ENCODE measurements at regions not wholly inside any gene's neighbourhood (a gene's known extent, or its start where the extent isn't known, plus 50 kb on each side); places are given as distances from the start of the nearest gene placed in this dataset.

DNA sequence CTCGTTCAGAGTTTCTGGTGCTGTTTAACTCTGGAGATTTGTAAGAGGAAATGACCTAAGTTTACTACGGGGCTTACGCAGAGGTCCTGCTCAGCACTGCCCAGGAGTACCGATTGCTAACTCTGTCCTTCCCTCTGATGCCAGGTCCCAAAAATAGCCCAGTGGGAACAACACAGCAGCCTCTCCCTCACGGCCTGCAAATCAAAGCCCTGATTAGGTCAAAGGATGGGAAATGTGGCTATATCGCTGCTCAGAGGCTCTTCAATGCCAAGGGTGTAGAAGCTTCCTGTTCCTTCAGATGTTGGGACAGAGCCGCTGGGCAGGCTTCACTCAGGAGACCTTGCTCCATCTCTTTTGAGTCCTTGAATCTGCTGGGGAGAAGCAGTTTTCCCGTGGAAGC, 174.2 kb upstream of the KCNJ16 start:
- DNase-seq = no peak

DNA sequence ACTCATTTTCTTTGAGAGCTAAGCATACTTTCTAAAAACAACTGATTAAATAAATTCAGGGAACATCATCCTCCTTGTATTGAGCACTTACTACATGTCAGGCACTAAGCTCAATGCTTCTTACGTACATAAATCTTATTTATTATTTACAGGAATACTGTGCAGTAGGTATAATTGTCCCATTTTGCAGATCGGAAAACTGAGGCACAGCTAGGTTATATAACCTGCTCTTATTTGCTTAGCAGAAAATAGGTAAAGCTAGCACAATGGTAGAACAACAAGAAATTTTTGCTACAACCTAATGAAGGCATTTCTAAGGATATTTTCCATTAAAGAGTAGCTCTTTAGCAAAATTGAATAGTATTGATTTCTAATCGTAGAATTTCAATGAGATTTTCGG, 168.7 kb upstream of the KCNJ16 start:
- DNase-seq = no peak

DNA sequence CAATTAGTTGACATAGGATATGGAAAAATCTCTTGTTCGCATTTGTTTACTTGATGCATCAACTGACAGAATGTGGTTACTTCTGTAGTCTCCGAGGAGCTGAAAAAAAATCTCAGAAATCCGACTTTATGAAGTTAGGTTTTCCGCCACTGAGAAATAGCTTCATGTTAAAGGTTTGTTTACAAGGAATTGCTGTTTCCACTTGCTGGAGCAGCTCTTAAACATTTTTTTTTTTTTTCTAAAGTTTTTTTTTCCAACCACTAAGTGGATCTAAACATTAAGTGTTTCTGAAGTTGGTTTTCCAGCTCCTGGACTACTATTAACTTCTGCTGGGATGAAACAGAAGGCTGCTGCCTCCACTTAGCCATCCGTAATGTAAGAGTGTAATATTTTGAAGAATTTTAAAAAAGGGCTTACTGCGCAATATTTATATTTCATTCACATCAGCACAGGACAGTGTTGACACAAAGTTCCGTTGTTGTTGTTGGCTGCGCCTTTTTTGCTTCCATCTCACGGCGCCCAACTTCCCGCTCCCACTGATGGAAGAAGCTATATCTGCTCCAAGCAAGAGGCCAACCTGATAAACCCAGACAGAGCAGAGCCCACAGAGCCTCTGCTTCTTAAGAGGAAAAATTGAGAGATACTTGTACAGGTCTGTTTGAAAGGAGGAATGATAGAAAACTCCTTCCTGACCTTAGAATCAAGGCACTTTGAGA, 167.7 kb upstream of the KCNJ16 start:
- DNase-seq = no peak

DNA sequence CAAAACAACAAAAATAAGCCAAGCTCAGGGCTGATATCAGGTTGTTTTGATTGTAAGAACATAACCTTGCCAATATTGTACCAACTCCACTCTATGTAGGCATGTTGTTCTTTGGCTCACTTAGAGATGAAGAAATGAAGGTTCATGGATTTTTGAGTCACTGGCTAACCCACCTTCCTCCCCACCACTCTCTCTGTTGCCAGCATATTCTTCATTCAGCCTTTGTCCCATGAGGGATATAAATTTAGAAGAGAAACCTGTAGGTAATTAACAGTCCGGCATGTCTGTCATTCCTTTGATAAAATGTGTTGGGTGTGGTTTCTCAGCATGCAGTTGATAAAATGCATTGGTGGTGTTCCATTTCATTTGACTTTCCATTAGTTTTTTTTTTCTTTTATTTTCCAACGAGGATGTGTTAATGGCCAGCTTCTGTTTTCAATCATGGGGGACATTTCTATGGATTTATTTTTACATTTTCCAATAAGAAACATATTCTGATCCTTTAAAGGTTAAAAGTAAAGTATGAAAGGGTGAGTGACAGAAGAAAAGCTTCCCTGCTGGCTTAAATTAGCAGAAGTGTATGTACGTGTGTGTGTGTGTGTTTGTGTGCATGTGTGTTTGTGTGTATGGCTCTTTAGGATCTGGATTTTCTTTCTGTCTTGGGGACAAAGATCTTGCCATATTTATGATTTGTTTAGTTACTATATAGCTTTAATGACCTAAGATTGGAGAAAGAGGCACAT, 166.2 kb upstream of the KCNJ16 start:
- peak; percentile 55 for DNase-seq

DNA sequence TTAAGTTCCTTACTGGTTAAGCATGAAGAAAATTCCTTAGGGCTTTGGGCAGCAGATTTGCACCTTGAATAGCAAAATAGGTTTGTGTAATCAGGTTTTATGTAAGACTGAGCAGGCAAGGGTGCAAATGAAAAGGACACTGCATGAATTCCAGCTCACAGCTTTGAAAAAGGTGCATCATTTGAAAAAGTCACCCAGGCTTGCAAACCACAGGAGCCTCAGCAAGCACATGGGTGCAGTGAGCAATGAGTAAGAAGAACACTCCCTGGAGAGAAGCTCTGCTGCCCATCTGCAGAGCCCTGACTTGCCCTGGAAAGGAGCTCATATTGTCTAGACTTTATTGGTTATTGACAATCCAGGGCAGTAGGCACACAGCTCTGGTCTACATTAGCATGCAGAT, 165.6 kb upstream of the KCNJ16 start:
- DNase-seq = no peak

DNA sequence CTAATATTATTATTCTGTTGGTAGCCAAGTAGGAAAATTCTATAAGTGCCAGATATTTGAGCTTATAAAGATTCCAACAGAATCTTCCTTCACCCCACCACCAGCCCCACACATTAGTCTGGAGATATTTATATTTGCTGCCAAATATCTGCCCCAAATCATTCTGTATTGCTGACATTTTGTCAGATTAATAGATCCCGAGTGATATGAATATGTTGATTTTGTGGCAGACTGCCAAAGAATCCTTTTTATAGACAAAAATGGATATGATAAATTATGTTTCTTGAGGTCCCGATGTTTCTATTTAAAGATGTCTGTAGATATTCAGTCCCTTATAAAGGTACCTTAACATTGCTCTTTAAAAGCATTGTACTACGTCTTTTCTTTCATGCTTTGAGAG, 162.2 kb upstream of the KCNJ16 start:
- DNase-seq = no peak

DNA sequence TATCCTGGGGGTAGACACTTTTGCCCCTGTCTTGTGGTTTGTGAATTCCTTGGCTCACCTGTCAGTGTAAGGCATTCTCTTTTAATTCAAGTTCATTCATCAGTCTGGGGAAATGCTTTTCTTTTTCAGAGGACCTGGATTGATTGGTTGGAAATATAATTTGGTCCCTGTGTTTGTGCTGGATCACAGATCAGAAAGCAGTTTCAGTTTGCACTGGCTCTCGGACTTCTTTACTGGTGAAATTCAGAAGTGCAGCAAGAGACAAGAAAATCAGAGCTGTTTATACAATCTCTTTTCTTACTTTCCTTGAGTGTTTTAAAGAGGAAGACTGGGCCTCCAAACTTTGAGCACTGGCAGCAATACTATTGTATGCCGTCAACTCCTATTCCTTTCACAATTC, 161.8 kb upstream of the KCNJ16 start:
- no peak for DNase-seq

DNA sequence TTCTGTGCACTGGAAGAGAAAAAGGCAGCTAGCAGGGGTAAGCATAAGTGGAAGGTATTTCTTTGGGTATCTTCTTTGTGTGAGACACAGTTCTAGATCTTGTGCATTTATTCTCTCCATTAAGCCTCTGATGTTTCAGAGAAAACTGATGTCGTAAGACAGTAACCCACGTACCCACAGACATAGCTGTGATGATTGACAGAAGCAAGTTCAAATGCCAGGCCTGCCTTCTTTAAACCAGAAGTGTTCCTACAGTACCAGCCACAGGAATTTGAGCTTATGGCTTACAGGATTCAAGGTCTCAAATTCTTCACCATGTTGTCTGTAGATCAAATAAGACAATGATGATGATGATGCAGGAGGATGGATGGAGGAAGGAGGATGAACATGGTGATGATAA, 161.4 kb upstream of the KCNJ16 start:
- DNase-seq = peak; percentile 10

DNA sequence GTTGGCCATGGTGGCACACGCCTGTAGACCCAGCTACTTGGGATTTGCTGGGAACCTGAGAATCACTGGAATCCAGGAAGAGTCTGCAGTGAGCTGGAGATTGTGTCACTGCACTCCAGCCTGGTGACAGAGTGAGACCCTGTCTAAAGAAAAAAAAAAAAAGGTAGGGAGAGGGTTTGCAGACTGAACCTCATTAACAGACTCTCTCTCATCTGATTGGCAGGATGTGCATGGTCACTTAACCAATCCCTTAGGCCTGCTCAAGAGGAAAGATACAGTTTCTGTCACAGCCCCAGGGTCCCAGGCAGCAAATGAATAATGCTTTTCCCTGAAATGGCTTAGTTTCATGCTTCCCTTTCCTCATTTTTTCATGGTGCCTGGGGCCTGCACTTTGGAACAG, 160.5 kb upstream of the KCNJ16 start:
- DNase-seq = no peak

DNA sequence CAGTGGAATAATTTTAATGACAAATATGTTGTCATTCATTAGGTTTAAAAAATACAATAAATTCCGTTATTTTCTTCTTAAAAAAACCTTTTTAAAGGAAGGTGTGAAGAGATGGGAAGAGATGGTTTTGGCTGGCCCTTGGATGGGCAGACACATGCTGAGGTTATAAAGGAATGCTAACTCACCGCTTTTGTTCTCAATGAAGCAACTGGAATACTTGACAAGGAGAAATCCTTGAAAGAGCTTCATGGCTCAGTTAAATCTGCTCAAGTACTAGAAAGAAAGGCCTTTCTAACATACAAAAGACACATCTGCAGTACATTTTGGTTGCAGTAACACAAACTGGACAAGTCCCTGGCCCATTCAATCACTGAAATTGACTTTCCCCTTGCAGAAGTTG, 158.3 kb upstream of the KCNJ16 start:
- no peak for DNase-seq

DNA sequence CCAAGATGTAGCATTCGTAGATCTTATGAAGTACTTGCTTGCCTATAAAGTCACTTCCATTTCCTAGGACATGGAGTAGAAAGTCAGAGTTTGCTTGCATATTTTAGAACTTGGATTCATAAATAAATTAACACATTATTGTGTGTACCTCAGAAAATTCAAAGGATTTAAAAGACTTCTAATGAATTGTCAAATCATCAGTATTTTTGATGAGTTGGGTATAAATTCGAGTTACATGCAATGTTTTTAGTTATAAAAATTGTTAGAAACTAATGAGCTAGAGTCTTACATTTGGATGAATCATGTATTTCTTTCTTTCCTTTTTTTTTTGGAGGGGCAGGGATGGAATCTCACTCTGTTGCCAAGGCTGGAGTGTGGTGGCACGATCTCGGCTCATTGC, 156.9 kb upstream of the KCNJ16 start:
- no peak for DNase-seq

DNA sequence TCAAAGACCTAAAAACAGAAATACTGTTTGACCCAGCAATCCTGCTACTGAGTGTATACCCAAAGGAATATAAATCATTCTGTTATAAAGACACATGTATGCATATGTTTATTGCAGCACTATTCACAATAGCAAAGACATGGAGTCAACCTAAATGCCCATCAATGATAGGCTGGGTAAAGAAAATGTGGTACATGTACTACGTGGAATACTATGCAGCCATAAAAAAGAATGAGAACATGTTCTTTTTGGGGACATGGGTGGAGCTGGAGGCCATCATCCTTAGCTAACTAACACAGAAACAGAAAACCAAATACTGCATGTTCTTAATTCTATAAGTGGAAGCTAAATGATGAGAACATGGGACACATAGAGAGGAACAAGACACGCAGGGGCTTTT, 155.2 kb upstream of the KCNJ16 start:
- no peak for DNase-seq

DNA sequence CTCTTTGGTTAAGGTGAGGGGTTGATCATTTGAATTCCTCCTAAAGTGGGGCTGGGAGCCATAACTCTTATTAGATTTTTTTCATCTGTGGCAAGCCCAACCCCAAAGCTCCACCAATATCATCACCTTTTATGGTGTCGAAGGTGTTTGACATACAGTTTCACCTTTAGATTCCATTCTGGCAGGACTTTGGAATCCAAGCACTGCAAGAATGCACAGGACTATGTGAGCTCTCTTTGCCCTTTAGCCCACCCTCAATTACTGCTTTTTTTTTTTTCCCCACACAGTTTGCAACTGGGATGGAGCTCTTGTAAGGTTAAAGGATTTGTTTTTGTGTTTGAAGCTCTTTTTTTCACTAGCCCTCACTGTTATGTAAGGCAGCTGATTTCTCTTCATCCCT, 154.0 kb upstream of the KCNJ16 start:
- DNase-seq = no peak

DNA sequence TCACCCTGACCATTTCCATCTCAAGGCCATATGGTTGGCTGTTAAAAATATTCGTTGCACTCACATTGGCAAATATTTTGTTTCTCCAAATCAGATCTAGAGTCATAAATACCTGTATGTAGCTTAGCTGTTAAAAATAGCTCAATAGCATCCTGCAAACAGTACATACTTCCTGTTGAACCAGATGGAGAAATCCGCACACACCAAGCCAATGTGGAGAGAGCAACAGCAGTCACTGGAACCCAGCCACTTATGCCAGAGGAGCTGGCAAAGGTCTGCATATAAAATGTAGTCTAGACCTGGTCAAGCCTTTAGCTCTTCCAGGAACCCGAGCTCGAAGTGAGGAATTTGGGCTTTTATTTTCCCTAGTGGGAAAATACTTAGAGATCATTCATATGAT, 146.4 kb upstream of the KCNJ16 start:
- DNase-seq = no peak

DNA sequence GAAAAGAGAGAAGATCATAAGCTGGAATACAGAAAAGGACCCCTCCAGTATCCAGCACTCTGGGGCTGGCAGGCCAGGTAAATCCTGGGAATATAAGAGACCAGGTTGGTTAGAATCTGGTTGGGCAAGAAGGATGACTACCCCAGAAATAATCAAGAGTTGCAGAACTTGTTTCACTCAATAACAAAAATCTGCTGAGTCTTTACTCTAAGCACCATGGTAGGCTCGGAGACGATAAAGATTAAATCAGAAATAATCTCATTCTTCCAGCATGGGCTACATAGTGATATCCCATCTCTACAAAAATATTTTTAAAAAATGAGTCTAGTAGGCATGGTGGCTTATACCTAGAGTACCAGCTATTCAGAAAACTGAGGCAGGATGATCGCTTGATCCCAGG, 138.0 kb upstream of the KCNJ16 start:
- no peak for DNase-seq

DNA sequence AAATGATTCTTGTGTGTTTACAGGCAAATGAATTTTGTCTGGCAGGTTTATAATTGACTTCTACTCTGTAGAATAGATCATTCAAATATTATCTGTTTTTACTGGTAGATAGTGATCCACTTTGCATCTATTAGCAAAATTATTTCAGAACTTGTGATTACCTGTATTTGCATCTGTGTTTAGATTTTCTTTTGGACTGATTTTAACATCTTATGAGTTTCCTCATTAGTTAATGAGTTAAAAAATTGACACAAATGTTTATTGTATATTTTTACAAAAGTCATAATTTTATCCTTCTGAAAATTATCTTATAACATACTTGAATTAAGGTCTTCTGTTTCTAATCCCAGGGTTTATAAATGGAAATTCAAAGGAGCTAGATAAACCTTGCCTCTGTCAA, 132.0 kb upstream of the KCNJ16 start:
- DNase-seq = no peak

DNA sequence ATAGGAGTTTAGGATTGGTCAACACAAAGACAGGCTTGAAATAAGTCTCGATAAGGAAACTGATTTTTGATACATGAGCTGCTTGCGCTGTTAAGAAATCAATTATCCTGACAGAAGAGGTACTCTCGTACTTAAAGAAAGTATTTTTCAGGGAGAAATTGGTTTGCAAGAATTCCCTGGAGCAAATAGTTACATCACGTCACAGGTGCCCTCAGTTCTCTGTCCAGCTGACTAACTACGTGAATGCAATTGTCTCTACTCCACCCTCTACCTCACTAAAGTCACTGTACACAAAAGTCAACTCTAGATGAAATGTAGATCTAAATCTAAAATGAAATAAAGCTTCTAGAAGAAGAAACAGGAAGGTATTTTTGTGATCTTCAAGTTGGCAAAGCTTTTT, 130.6 kb upstream of the KCNJ16 start:
- no peak for DNase-seq

DNA sequence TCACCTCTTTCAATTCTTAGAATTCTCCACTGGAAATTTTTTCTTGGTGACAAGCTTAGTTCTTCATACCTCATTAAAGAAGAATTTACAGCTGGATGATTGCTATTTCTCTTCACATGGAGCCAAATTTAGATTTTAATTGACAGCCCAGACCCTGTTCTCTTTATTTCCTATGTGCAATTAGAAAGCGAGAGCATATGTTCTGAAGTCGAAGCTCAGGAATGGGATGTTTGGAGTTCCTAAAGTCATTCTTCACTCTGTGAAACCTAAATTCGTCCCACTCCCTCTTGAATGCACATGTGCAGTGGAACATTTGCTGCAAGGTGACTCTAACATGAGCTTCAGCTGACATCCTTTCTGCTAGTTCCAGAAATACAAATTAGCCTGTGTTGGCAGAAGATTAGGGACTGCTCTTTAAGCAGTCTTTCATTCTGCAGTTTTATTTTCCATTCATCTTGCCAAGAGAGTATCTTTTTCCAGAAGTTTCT, 129.3 kb upstream of the KCNJ16 start:
- DNase-seq = peak; percentile 23

DNA sequence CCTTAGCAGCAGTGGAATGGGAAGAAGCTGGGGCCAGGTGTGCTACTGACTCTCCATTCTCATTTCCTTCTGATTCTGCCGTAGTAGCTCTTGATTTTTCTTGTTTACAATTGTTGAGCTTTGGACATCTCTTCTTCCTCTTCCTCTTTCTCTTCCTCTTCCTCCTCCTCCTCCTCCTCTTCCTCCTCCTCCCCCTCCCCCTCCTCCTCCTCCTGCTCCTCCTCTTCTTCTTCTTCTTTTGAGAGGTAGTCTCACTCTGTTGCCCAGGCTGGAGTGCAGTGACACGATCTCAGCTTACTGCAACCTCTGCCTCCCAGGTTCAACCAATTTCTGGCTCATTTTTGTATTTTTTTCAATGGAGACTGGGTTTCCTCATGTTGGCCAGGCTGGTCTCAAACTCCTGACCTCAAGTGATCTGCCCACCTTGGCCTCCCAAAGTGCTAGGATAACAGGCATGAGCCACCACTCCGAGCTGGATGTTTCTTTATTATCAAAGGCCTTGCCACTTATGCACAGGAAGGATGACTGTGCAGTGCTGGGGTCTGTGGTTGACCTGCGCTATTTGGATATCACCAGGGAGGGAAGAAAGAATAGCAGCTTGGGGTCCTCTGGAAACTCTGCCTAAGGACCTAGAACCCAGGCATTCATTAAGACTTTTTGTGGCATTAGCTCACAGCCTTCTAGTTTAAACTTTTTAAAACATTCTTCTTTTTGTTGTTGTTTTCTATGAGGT, 127.8 kb upstream of the KCNJ16 start:
- DNase-seq = peak; percentile 41

DNA sequence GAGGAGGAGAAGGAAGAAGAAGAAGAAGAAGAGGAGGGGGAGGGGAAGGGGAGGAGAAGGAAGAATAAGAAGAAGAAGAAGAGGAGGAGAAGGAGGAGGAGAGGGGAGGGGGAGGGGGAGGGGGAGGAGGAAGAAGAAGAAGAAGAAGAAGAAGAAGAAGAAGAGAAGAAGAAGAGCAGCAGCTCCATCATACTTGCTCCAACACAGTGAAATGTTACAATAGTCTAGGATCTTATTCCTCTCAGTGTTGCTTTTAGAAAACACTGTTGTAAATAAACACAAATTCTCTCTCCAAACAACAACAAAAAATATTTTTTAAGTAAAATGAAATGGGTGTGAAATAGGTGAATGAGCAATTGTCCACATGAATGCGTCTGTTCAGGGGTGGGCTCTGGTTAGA, 126.6 kb upstream of the KCNJ16 start:
- DNase-seq = no peak

DNA sequence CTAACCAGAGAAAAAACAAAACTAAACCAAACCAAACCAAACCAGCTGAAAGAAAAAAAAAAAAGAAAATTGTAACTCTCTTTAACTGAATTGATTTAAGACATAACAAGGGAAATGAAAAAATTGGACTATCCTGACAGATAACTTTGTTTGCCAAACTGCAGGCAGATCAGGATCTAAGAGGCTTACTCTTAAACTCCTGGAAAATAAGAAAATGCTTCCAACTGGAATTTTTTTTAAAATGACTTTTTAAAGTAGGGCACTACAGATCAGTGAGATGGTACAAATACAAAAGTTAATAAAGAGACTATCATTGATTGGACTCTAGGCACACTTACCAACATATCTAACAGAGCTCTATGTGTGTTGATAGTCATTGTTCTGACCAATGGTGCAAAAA, 125.5 kb upstream of the KCNJ16 start:
- DNase-seq = no peak

DNA sequence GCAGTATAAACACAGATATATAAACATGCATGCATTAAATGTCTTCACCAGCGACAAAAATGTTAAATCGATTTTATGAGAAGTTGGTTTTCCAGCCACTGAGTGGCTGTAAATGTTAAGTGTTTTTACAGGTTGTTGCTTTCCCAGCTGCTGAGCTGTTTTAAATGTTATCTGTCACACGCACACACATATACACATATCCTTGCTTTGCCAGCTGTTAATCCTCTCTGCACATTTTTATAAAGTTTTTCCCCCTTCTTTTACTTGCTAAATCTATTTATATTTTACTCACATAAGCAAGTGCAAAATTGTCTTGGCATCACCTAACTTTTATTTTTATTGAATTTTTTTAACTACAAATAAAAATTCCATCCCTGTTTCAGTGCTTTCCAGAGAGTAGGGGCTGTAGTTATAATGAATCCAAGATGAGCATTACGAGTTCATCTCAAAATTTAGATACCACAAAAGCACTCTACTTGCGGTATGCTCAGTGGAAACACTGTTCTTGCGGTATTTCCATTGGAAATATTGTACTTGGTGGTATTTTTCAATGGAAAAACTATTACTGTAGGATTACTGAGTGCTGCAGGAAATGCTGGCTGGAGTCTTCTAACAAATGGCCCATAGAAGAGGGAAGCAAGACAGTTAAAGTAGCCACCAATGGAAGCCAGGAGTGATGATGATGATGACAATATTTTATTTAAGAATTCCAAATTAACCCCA, 124.9 kb upstream of the KCNJ16 start:
- peak; percentile 27 for DNase-seq

All from fibroblast of skin of scalp (primary cell).